Activated CD4-positive, CD25-positive, alpha-beta regulatory T cell treated with anti-CD3 and anti-CD28 coated beads, Interleukin-2, amount 50 U/mL, for 16 hours (primary cell): ENCODE measurements at regions not wholly inside any gene's neighbourhood (a gene's known extent, or its start where the extent isn't known, plus 50 kb on each side); places are given as distances from the start of the nearest gene placed in this dataset.
"Not testable (repeated sequence)": the region's sequence is repeated elsewhere in the genome, so short reads cannot be mapped to it uniquely, and the experiment has no call there.

Experiments used
- DNase-seq: peaks from one replicate; pipeline ENCODE4 v3.0.0-alpha.2; 2020; ENCODE audit warnings: low read depth, low spot score

DNA sequence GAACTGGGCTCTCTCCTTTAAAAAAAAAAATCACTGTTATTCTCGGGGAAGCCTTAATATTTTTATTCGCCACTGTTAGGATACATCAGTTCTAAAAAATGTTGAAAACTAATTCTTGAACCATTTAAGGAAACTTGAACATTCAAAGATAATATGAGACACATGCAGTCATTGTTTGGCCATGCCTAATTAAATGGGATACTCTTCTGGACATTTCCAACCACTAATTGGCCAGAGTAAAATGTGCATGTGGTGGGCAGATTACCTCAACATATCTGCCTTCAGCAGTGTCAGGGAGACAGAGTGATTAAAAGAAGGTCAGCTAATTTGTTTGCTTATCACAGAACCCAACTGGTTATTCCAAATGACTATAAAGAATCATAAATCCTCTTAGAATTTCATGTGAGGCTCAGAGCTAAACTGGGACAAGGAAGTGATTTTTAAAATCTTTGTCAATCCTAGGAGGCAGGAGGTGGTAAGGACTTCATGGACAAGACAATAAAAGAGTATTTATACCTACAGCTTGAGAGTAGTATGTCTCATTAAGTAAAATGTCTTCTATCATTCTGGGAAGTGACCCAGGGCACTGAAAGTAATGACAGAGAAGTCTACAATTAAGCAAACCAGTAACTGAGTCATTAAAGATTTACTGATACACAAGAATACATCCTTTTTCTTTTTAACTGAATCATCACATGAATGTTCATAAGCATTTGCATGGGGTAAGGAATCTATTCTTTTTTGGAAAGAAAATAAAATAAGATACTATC is 242.9 kb upstream of the TRPM3 start:
- DNase-seq, result no peak

DNA sequence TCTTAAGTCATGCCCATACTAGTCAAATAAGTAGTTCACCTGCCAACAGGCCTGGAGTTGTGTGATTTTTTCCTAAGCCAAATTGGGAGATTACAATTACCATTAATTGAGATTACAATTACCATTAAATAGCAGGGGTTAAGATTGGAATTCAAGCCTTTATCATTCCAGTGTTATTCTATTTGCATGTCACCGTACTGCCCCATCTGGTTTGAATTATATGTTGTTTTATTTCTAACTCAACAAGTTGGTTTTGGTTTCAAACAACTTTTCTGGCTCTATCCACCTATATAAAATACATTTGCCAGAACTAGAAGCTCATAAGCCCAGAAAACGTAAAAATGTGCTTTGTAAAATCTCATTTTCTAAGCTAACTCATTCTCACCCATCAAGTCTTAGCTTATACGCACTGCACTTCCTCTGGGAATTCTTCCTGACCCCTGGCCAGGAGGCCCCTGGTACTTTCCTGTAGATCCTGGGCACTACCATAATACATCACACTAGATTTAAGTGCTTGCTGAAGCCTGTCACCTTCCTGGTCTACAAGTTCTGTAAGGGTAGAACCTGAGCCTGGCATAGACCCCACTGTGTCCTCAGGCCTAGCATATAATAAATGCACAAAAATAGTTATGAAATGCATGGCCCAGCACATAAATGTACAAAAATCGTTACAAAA is 242.0 kb upstream of the TRPM3 start:
- no peak for DNase-seq

DNA sequence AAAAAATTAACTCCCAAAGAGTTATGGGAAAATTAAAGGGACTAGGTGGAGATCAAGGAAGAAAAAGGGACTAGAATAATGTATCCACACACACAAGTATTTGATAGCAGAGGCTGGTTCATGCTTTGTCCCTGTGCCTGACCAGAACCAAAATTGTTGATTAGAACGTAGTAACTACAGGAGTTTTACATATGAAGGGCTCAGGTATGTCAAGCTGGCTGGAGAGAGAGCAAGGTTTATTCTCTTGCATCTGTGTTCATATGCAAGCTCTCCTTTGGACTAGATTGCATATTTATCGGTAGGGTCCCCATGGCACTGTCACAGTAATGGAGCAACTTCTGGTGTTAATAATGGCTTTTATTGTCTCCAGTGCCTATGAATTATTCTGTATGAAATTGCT is 239.9 kb upstream of the TRPM3 start:
- DNase-seq, result no peak

DNA sequence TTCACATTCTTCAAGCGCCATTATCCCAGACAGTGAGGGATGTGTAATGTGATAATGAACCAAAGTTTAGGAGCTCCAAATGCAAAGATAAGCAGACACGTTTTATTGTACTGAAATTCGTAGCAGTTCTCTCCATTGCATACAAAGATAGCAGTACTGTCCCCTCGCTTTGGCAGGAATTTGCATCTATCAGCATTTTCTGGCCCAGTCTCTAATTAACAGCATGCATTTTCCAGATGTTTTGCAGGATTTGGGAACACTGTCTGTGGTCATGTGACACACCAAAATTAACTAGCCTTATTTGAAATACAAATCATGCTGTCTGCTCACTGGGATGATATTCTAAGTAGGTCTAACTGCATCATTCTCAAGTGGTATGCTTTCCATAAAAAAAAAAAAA is 235.9 kb upstream of the TRPM3 start:
- no peak for DNase-seq

DNA sequence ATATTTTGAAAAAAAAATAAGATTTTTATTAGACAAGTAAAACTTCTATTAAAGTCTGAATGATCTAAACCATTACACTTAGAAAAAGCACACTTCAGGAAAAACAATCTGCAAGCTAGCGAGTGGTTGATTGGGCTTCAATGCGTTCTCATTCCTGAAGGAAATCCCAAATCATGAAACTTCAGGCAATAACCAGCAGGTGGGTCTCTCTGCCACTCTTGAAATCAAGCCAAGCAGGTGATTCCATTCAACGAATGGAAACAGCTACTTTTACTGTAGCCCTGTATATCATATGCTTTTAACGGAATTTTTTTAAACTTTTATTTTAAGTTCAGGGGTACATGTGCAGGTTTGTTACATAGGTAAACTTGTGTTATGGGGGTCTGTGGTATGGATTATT is 234.5 kb upstream of the TRPM3 start:
- no peak for DNase-seq

DNA sequence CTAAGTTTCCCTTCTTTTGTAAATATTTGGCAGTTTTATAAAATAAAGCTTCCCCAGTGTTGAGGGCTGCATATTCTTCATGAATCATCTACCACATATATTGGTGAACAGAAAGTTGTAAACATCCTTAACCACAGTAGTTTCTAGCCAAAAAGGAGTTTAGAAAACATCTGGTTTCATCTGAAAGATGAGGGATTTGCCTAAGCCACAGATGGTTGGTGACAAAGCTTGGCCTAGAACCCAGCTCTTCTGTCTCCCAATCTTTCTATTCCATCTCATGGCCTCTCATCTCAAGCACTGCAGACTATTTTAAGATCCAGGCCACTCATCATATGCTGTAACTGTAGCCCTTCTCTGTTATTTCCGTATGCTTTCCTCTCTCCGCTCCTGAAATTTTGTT is 232.3 kb upstream of the TRPM3 start:
- no peak for DNase-seq

DNA sequence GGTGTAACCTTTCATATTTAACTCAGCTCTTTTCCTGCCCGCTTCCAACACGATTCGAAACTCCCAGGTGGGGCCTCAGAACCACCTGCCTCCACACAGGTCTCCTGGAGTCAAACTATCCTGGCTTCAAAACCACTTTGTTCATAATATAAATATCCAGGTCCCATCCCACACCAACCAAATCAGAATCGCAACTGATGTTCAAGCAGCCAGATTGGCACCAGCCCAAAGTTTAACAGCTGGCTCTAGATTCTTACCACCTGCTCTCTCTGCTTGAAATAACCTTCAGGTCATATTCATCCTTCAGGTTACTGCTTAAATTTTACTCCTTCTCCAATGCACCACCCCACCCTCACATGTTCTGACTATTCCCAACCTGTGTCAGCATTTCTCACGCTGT is 231.4 kb upstream of the TRPM3 start:
- no peak for DNase-seq

DNA sequence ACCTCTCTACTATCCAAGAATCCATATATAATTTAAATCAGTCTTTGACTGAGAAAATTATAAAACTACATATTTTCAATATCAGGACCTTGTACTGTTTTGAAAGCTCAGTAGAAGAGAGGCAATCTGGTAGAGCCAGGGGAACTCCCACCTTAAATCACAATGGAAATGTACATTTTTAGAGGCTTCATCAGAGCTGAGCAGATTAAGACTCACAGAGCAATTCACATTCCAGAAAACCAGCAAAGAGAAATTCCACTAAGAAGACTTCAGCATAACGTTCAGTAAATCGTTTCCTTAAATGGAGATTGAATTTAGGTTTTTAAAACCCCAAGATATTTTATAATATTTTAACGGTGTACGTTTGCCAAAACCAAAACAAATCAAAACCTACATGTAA is 227.8 kb upstream of the TRPM3 start:
- no peak for DNase-seq

DNA sequence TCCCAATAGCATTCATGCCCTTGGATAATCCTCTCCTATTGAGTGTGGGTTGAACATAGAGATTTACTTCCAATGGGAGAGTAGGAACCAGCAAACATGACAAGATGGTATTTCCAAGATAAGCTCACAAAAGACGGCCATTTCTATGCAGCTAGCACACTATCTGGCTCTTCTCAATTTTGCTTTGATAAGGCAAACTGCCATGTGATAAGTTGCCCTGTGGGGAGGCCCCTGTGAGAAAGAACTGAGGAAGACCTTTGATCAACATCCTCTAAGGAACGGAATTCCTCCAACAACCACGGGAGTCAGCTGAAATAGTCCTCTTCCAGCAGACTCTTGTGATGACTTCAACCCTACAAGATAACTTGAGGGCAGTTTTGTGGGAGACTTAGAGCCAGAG is 211.9 kb upstream of the TRPM3 start:
- DNase-seq, result no peak

DNA sequence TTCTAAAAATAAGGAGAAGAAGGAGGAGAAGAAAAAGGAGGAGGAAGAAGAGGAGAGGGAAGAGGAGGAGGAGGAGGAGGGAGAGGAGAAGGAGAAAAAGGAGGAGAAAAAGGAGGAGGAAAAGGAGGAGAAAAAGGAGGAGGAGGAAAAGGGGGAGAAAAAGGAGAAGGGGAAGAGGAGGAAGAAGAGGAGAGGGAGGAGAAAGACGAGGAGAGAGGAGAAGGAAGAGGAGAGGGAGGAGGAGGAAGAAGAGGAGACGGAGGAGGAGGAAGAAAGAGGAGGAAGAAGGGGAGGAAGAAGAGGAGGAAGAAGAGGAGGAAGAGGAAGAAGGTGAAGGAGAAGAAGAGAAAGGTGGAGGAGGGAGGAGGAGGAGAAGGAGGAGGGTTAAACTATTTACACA is 210.2 kb upstream of the TRPM3 start:
- no peak for DNase-seq

DNA sequence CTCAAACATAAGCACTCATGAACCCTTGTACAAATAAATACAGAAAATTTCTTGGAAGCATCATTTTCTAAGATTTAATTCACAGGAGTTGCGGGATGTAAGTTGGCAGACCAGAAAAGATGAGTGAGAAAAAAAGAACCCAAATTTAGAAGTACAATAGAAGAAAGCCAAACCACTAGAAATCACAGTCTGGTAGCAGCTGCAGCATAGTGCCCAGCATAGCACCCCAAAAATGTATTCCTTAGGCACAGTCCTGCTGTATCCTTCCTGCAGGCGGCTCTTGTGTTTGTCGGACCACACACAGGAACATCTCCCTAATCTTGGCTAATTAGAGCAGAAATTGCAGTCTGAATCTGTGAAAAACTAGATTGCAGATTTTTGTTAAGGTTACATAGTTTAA is 208.5 kb upstream of the TRPM3 start:
- DNase-seq, result no peak

DNA sequence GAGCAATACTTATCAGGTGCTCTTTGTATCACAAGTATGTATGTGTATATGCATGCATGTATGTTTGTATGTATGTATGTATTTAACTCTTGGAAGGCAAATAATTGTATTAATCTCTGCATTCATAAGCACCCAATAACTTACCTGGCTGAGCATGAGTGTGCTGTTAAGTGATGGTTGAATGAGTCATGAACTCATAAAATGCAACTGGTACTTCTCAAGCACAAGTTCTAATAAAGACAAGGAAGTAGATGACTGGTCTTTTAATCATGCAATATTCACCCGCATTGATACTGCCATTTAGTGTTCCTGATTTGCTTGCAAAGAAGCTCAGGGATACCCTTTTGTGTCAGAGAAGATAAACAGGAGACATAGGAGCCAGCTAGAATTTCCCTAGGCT is 204.9 kb upstream of the TRPM3 start:
- no peak for DNase-seq

DNA sequence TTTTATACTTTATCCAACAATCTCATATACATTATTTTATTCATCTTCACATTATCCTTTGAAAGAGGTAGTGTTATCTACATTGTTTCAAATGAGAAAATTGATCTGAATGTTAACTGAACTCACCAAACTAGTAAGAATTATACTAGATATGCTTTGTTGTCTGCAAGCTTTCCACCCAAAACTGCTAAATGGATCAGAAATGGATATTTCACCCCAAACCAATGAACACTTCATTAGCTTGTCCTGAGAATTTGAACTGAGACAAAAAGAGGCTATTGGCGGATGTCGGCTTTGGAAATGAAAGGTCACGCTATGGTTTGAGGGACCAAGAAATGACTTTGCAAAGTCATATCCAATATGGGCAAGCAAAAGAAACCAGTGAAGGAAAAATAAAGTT is 201.9 kb upstream of the TRPM3 start:
- no peak for DNase-seq

DNA sequence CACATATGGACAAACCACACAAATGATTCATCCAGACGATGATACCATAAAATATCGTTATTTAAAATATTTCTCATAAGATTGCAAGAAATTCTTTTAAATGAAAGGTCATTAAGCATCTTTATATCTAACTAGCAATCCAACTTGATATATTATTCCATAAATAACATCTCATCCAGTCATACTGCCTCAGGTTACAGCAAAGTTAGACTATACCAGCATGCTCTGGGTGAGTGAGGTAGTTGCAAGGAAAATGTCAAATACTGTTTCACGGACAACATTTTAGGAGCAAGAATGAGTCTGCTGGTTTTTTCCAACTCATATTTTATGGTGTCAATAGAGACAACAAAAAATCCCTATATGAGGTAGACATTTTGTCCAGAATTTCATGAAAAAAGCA is 200.9 kb upstream of the TRPM3 start:
- DNase-seq, result no peak

DNA sequence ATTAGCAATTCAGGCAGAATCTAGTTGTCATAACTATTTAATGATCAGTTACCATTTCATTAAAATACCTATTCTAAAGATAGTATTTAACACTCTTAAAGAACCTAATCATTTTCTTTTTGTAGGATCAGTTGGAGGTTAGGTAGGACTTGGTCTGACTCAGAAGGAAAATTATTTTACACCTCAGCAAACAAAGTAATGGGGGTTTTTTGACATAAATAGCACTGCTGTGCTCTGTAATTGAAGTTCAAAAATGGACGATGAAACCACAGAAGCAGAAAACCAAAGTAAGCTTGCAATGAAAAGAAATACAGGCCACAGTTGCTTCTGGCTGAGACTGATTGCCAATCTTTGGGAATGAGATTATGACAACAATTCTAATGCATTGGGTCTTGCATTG is 187.0 kb upstream of the TRPM3 start:
- DNase-seq, result no peak

DNA sequence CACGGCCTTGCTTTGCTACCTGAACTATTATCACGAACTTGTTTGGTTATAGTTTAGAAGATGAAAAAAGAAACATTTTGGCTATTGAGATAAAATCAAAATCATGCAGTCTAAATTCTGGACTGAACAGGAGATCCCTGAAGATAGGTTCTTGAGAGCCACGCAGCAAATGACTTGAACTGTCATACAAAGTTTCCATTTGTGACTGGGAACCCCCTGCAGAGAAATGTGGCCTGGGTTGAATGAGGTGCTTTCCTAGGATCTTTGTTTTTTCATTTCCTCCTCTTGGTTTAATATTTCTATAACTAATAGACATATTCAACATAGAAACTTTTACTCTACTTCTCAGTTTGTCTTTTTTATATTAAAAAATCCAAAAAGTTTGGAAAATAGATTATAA is 184.7 kb upstream of the TRPM3 start:
- DNase-seq, result no peak

DNA sequence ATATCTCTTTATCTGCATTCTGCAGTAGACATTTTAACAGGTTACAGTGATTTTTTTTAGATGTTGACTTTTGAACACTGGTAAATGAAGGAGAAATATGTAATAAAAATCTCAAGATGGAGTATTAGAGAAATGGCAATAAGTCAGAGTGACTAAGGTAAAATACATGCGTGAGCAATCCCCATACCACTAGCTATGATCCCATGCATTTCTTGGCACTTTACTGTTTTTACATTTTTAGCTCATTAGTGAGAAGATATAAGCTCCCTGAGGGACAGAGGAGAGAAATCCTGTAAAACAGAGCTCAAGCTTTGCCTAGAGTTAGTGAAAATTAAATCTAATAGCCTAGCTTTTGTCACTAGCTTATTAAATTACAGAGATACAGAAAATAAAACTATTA is 181.9 kb upstream of the TRPM3 start:
- DNase-seq, result no peak

DNA sequence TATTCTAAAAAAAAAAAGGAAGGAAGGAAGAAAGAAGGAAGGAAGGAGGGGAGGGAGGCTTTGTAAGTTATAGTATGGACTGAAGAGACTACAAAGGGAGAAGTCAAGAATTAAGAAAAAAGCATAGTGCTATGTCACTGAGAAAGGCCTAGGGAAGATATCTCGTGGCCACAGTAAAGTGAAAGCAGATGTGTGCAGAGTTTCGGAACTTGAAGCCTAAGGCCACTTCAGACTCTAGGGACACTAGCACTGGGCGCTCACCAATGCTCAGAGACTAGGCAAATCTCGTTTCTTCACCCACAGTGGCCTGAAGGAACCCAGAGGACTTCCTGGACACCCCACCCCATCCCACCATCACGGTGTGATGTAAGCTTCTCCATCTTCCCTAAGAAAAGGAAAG is 181.4 kb upstream of the TRPM3 start:
- DNase-seq, result no peak

DNA sequence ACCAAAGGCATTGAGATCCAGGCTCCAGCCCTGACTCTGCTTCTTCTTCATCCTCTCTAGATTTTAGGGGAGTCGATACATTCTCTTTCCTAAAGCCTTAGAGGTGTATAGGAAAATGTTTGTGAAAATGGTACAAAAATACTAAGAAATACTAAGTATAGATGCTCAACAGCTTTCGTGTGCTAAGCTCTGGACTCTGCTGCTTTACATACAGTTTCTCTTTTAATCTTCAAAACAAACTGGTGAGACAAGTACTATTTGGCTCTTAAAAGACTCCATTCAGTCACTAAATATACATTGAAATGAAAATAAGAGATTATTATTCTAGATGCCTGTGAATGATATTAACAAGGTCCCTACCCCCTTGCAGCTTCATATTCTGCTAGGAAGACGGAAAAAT is 174.5 kb upstream of the TRPM3 start:
- no peak for DNase-seq

DNA sequence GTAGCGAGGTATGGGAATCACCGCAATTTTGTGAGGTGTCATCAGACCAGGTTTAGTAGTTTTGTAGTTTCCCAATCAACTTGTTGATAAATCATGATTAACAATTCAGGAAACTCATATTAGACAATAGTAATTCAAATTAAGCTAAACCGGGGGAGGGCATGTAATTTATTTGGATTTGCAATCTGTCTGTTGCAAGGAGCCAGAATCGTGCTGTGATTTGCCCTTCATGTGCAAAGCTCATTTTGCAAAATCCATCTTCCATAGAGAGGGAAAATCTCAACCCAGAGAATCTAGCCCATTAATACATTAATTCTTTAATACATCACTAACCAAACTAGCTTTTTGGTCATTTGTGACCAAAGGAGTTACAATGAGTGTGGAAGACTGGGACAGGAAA is 164.7 kb upstream of the TRPM3 start:
- no peak for DNase-seq

DNA sequence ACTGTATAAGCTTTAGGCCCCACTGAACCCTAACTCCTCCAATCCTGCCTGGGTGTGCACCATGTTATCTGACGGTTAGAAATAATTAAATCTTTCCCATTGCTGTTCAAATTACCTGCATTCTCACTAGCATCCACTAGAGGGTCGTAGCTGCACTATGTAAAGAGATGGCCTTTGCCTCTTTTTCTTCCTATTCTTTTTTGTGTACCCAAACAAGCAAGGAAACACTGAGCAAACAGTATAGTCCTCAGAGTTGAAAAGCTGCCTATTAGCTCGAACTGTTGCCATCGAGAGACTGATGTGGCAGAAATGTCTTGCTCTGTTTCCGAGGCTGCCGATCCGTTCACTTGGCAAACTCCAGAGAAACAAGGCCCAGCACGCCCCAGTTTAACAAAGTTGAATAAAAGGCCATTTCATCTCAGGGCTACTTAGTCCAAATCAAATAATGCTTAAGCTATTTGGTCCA is 163.8 kb upstream of the TRPM3 start:
- peak; percentile 1 for DNase-seq

DNA sequence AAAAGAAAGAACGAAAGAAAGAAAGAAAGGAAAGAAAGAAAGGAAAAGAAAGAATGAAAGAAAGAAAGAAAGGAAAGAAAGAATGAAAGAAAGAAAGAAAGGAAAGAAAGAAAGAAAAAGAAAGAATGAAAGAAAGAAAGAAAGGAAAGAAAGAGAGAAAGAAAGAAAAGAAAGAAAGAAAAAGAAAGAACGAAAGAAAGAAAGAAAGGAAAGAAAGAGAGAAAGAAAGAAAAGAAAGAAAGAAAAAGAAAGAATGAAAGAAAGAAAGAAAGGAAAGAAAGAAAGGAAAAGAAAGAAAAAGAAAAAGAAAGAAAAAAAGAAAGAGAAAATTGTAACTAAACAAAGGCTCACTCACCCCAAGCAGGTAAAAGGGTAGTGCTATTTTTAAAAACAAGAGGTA is 160.7 kb upstream of the TRPM3 start:
- not testable (repeated sequence) for DNase-seq

DNA sequence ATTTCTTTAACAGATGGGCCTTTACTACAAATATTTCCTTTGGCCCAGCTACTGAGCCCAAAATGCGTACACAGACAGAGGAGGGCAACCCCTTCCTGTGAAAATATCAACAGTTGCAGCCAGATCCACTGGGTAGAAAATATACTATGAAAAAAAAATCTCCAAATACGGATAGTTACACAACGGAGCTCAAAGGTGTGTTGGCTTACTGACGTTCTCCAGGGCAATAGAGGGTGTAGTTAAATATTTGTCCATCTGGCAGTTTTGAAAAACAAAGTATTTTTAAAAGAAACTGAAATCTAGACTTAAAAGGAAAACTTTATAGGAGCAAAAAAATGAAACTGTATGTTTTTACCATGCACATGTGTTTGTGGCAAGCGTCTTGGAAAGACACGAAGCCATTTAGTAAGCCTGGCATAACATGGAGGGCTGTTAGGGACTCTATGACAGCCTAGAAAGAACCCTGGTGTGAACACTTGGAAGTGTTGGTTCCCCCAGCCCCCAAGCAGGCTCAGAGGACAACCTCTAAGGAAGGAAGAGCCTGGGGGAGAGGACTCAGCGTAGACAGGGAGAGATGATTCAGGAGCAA is 157.8 kb upstream of the TRPM3 start:
- no peak for DNase-seq
